ENCODE measurements at regions not wholly inside any gene's neighbourhood (a gene's known extent, or its start where the extent isn't known, plus 50 kb on each side); places are given as distances from the start of the nearest gene placed in this dataset.

- no peak overlapping the region for H3K9ac ChIP-seq (ENCODE audit: low read length)
- Mint-ChIP-seq H3K9me3 (ENCODE audit: insufficient read depth) (no peaks in the 10 kb centered on the region), H3K4me1 (no peaks in the 10 kb centered on the region), H3K27ac (no peak overlapping the region), H3K4me3 (no peak overlapping the region), H3K27me3 (peaks cover 5% of the 10 kb centered on the region)
- no CpG with 5 or more reads among the region's 2 CpGs for WGBS (ENCODE audit: insufficient coverage)
- DNase-seq (no peak), ATAC-seq (ENCODE audit: low read depth) (no peak)
- no peaks in the 10 kb centered on the region for H3K79me2 ChIP-seq (ENCODE audit: control insufficient read depth, insufficient read depth, low read length)
- no peak overlapping the region for H2AFZ ChIP-seq (ENCODE audit: insufficient read depth, low read depth, low read length, poor library complexity, severe bottlenecking)
- H3K36me3 ChIP-seq (replicated peaks in 1 of 2; ENCODE audit: control extremely low read depth in 1 of 2, control insufficient read depth in 1 of 2, extremely low read depth in 1 of 2, insufficient read depth in 2 of 2, low read length in 1 of 2): no peaks in the 10 kb centered on the region
- H3K4me1 ChIP-seq (ENCODE audit: control insufficient read depth in 2 of 2, insufficient read depth in 2 of 2, low read length in 2 of 2): no peaks in the 10 kb centered on the region
- H3K4me3 ChIP-seq (ENCODE audit: control extremely low read depth in 1 of 5, extremely low read depth in 1 of 5, insufficient read depth in 1 of 5, low read depth in 2 of 5, low read length in 4 of 5): no peak overlapping the region
- intact Hi-C loops (cut with micrococcal nuclease): no loop called here
- H3K27ac ChIP-seq (ENCODE audit: low read length in 2 of 2): no peak overlapping the region
- no peak for TF ChIP-seq EZH2 (IDR thresholded peaks at IDR 0.05; ENCODE audit: borderline replicate concordance, insufficient read depth, low read depth, low read length, poor library complexity, severe bottlenecking)
- no peak for TF ChIP-seq CTCF (IDR thresholded peaks at IDR 0.05)
- ChIA-PET POLR2A (no interaction called here), CTCF (no interaction called here)
- H3K4me2 ChIP-seq (replicated peaks; ENCODE audit: low read depth, low read length, poor library complexity, severe bottlenecking): no peak overlapping the region
- H3K27me3 ChIP-seq (replicated peaks in 1 of 4; ENCODE audit: control extremely low read depth in 1 of 4, control insufficient read depth in 3 of 4, insufficient read depth in 4 of 4, low read length in 3 of 4): no peaks in the 10 kb centered on the region
- H4K20me1 ChIP-seq (ENCODE audit: control insufficient read depth, insufficient read depth, low read length, poor library complexity, severe bottlenecking): no peaks in the 10 kb centered on the region
- H3K9me3 ChIP-seq (ENCODE audit: control extremely low read depth in 1 of 3, control insufficient read depth in 2 of 3, insufficient read depth in 1 of 3, low read length in 2 of 3): peaks cover 0 to 3% (median 0%) of the 10 kb centered on the region in 3 donors
Measured at GRCh38 chr14:61963926-61964325, 201.7 kb downstream of the SNAPC1 start.

- ATAC-seq (ENCODE audit: low read depth): no peak
Measured at GRCh38 chr14:61965030-61965745, 203.0 kb downstream of the SNAPC1 start.

More at GRCh38 chr14:61965030-61965745, 203.0 kb downstream of the SNAPC1 start:
- no peaks in the 10 kb centered on the region for H3K9me3 Mint-ChIP-seq (ENCODE audit: insufficient read depth)
- 80% methylated on average over 1 of the region's 2 CpGs for WGBS (ENCODE audit: insufficient coverage)
- no peak overlapping the region for H3K4me3 Mint-ChIP-seq
- H2AFZ ChIP-seq (ENCODE audit: insufficient read depth, low read depth, low read length, poor library complexity, severe bottlenecking): no peak overlapping the region
- CTCF ChIA-PET: no interaction called here
- H3K27me3 ChIP-seq (replicated peaks in 1 of 4; ENCODE audit: control extremely low read depth in 1 of 4, control insufficient read depth in 3 of 4, insufficient read depth in 4 of 4, low read length in 3 of 4): no peaks in the 10 kb centered on the region
- H3K27me3 Mint-ChIP-seq: peaks cover 5% of the 10 kb centered on the region
- no peaks in the 10 kb centered on the region for H3K4me1 ChIP-seq (ENCODE audit: control insufficient read depth in 2 of 2, insufficient read depth in 2 of 2, low read length in 2 of 2)
- H3K9ac ChIP-seq (ENCODE audit: low read length): no peak overlapping the region
- H3K36me3 ChIP-seq (replicated peaks in 1 of 2; ENCODE audit: control extremely low read depth in 1 of 2, control insufficient read depth in 1 of 2, extremely low read depth in 1 of 2, insufficient read depth in 2 of 2, low read length in 1 of 2): no peaks in the 10 kb centered on the region
- no peak for DNase-seq
- intact Hi-C loops (cut with micrococcal nuclease): no loop called here
- POLR2A ChIA-PET: no interaction called here
- H3K4me3 ChIP-seq (ENCODE audit: control extremely low read depth in 1 of 5, extremely low read depth in 1 of 5, insufficient read depth in 1 of 5, low read depth in 2 of 5, low read length in 4 of 5): no peak overlapping the region
- TF ChIP-seq CTCF (IDR thresholded peaks at IDR 0.05): no peak
- TF ChIP-seq EZH2 (IDR thresholded peaks at IDR 0.05; ENCODE audit: borderline replicate concordance, insufficient read depth, low read depth, low read length, poor library complexity, severe bottlenecking): no peak
- no peaks in the 10 kb centered on the region for H3K4me1 Mint-ChIP-seq
- H3K79me2 ChIP-seq (ENCODE audit: control insufficient read depth, insufficient read depth, low read length): no peaks in the 10 kb centered on the region
- H3K27ac Mint-ChIP-seq: no peak overlapping the region
- peaks cover 0 to 3% (median 0%) of the 10 kb centered on the region in 3 donors for H3K9me3 ChIP-seq (ENCODE audit: control extremely low read depth in 1 of 3, control insufficient read depth in 2 of 3, insufficient read depth in 1 of 3, low read length in 2 of 3)
- no peak overlapping the region for H3K4me2 ChIP-seq (replicated peaks; ENCODE audit: low read depth, low read length, poor library complexity, severe bottlenecking)
- H4K20me1 ChIP-seq (ENCODE audit: control insufficient read depth, insufficient read depth, low read length, poor library complexity, severe bottlenecking): no peaks in the 10 kb centered on the region
- H3K27ac ChIP-seq (ENCODE audit: low read length in 2 of 2): no peak overlapping the region
